Peyer's patch (tissue), 4 donors: ENCODE measurements at regions not wholly inside any gene's neighbourhood (a gene's known extent, or its start where the extent isn't known, plus 50 kb on each side); places are given as distances from the start of the nearest gene placed in this dataset.

Experiments
- DNase-seq, 3 donors: peaks; one replicate each; pipeline ENCODE4 v3.0.0-alpha.2; 2017 to 2019
- H3K27ac ChIP-seq, 4 donors: fragments of 200-600 bp; sonication (generic); one replicate each; pipeline ENCODE4 v1.5.1; 2016 to 2019
- H3K27me3 ChIP-seq, 2 donors: fragments of 200-600 bp; sonication (generic); one replicate each; pipeline ENCODE4 v1.5.1; 2019
- H3K36me3 ChIP-seq, 3 donors: fragments of 200-600 bp; sonication (generic); one replicate each; pipeline ENCODE4 v1.5.1; 2016 to 2019
- H3K4me1 ChIP-seq, 4 donors: fragments of 200-600 bp; sonication (generic); one replicate each; pipeline ENCODE4 v1.5.1; 2016 to 2019
- H3K4me3 ChIP-seq, 4 donors: fragments of 200-600 bp; sonication (generic); 1 replicate in 3 of 4; 2 replicates in 1 of 4; pipeline ENCODE4 v1.5.1; 2016 to 2019; ENCODE audit warnings: mild to moderate bottlenecking in 1 of 4
- H3K9me3 ChIP-seq, 4 donors: fragments of 200-600 bp; sonication (generic); one replicate each; pipeline ENCODE4 v1.5.1; 2016 to 2019; ENCODE audit warnings: mild to moderate bottlenecking in 1 of 4
- CTCF ChIP-seq, 6 experiments: fragments of 450-650 bp in 4 of 6; fragments of 200-600 bp in 2 of 6; sonication (generic) in 1 of 6; IDR thresholded peaks; one replicate each; pipeline ENCODE4 v1.5.1; 2017 to 2019; ENCODE audit warnings: antibody characterized with exemption in 6 of 6, mild to moderate bottlenecking in 3 of 6, moderate library complexity in 1 of 6
- POLR2A ChIP-seq, 2 donors: fragments of 450-650 bp; IDR thresholded peaks; one replicate each; pipeline ENCODE4 v1.5.1; 2017; ENCODE audit warnings: antibody characterized with exemption in 2 of 2, mild to moderate bottlenecking in 2 of 2, moderate library complexity in 2 of 2

DNA sequence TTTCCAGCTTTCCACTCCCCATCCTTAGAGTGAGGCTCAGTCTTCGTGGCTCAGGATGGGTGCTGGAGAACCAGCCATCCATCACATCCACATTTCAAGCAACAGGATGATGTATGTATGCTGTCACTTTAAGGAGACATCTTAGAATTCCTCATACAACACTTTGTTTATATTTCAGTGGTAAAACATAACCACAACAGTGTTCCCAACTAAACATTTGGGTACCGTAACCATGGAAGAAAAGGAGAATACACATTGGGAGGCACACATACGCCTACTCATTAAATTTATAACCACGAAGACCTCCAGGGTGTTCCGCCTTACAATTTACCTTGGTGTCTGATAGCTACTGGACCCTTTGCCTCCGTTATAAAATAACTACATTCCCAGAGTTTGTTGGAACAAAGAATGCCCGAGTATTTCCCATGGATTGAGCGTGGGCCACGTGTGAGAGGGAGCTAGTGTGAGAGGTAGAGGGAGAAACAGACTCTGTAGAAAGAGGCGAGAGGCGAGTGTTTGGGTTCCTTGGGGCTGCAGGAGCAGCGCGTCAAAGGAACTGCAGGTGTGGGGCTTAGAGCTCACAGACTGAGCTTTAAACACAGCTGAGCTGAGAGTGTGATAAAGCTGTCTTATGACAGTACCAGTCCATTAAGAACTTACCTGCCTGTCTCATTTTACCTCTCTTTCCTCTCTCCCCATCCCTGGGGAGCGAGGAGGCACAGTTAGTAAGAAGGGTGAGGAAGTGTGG, 111.5 kb upstream of the USP24 start:
- H3K4me3 ChIP-seq, result no peak overlapping the region
- H3K4me1 ChIP-seq, result no peaks in the 10 kb centered on the region
- no peak for TF ChIP-seq POLR2A (IDR thresholded peaks at IDR 0.05)
- TF ChIP-seq CTCF (IDR thresholded peaks at IDR 0.05), result no peak
- H3K27ac ChIP-seq, result no peak overlapping the region
- DNase-seq, result no peak
- no peaks in the 10 kb centered on the region for H3K9me3 ChIP-seq
- no peaks in the 10 kb centered on the region for H3K27me3 ChIP-seq
- H3K36me3 ChIP-seq, result no peaks in the 10 kb centered on the region

DNA sequence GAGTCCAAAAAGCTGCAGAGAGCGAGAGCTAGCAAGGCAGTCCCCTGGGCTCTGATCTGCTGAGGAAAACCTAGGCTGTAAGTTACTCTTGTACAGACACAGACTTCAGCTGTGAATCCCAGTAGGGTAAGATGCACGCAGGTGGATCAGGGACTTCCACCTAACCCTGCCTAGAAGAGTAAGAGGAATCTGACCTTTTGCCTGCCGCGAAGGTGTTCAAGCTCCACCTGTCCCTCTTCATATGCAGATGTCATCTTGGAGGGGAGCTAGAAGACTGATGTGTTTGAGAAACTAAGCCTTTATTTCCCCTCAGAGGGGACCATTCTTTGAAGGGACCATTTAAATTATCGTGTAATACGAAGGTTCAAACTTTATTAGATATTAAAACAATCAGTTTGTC, 108.6 kb upstream of the USP24 start:
- no peak for DNase-seq
- no peaks in the 10 kb centered on the region for H3K4me1 ChIP-seq
- H3K4me3 ChIP-seq, result no peak overlapping the region
- H3K27ac ChIP-seq, result no peak overlapping the region
- H3K36me3 ChIP-seq, result no peaks in the 10 kb centered on the region
- H3K27me3 ChIP-seq, result no peaks in the 10 kb centered on the region
- no peak for TF ChIP-seq CTCF (IDR thresholded peaks at IDR 0.05)
- no peaks in the 10 kb centered on the region for H3K9me3 ChIP-seq

DNA sequence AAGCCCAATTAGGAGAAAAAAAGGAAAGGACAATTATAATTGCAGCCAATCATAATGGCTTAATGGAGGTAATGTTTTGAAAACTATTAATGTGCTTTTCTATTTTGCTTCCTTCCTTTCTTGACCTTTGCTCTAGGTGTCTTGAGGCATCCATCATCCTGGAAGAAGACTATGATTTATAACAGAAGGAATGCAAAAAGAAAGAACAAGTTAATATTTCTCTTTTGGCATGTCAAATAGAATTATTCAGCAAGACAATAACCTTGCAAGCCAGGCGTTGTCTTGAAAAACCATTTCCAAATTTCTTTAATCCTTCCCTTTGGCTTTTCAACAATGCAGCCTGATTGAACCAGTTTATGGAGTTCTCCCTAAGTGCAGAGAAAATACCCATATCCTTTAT, 107.7 kb upstream of the USP24 start:
- Histone ChIP-seq H3K36me3 (no peaks in the 10 kb centered on the region), H3K27me3 (no peaks in the 10 kb centered on the region), H3K4me1 (no peaks in the 10 kb centered on the region), H3K27ac (no peak overlapping the region), H3K9me3 (no peaks in the 10 kb centered on the region), H3K4me3 (no peak overlapping the region)
- TF ChIP-seq CTCF (IDR thresholded peaks at IDR 0.05) (no peak), POLR2A (IDR thresholded peaks at IDR 0.05) (no peak)
- no peak for DNase-seq

GRCh38 chr1:55321942-55322341, 106.8 kb upstream of the USP24 start:
- no peak for TF ChIP-seq CTCF (IDR thresholded peaks at IDR 0.05)
- no peak for TF ChIP-seq POLR2A (IDR thresholded peaks at IDR 0.05)
- Histone ChIP-seq H3K27me3 (no peaks in the 10 kb centered on the region), H3K4me1 (no peaks in the 10 kb centered on the region), H3K27ac (no peak overlapping the region), H3K4me3 (no peak overlapping the region), H3K9me3 (no peaks in the 10 kb centered on the region), H3K36me3 (no peaks in the 10 kb centered on the region)
- DNase-seq, result no peak

GRCh38 chr1:55320891-55321290, 105.7 kb upstream of the USP24 start:
- Histone ChIP-seq H3K4me3 (no peak overlapping the region), H3K4me1 (no peaks in the 10 kb centered on the region), H3K9me3 (no peaks in the 10 kb centered on the region), H3K27ac (no peak overlapping the region), H3K27me3 (no peaks in the 10 kb centered on the region), H3K36me3 (no peaks in the 10 kb centered on the region)
- DNase-seq, result no peak
- no peak for TF ChIP-seq CTCF (IDR thresholded peaks at IDR 0.05)
- no peak for TF ChIP-seq POLR2A (IDR thresholded peaks at IDR 0.05)
